Natural killer cell (primary cell): ENCODE measurements at regions not wholly inside any gene's neighbourhood (a gene's known extent, or its start where the extent isn't known, plus 50 kb on each side); places are given as distances from the start of the nearest gene placed in this dataset.

Source experiments
- ATAC-seq, 3 donors: fragments of 150-1000 bp in 2 of 3; fragments of 200-7000 bp in 1 of 3; cut with Tn5 transposase; 1 replicate in 1 of 3; 2 replicates in 2 of 3; pipeline ENCODE4 v1.10.0; 2021; ENCODE audit warnings: mild to moderate bottlenecking in 2 of 3, moderate library complexity in 2 of 3
- DNase-seq, 2 donors: peaks; one replicate each; pipeline versions ENCODE4 v3.0.0 to v3.0.0-alpha.2; 2013 to 2021; ENCODE audit warnings: mixed read lengths in 1 of 2
- H3K27ac ChIP-seq: one replicate; pipeline ENCODE4 v1.5.1; 2013; ENCODE audit warnings: mild to moderate bottlenecking, low read length
- H3K27me3 ChIP-seq: one replicate; pipeline ENCODE4 v1.6.1; 2013; ENCODE audit warnings: low read length; ENCODE audit not compliant: control insufficient read depth, insufficient read depth
- H3K36me3 ChIP-seq: one replicate; pipeline ENCODE4 v1.6.1; 2013; ENCODE audit warnings: low read length; ENCODE audit not compliant: control insufficient read depth, insufficient read depth
- H3K4me1 ChIP-seq: one replicate; pipeline ENCODE4 v1.6.1; 2013; ENCODE audit warnings: low read length; ENCODE audit not compliant: control insufficient read depth, insufficient read depth
- H3K4me3 ChIP-seq: one replicate; pipeline ENCODE4 v1.5.1; 2013; ENCODE audit warnings: low read length
- H3K9me3 ChIP-seq: one replicate; pipeline ENCODE4 v1.6.1; 2013; ENCODE audit warnings: low read length; ENCODE audit not compliant: control insufficient read depth, insufficient read depth
- H3K27ac Mint-ChIP-seq, 2 donors: one replicate each; pipeline ENCODE4 v1.8.0; 2022; ENCODE audit warnings: mild to moderate bottlenecking in 2 of 2, mixed read lengths in 2 of 2, moderate library complexity in 1 of 2
- H3K27me3 Mint-ChIP-seq, 2 donors: one replicate each; pipeline ENCODE4 v1.8.0; 2022; ENCODE audit warnings: low read depth in 2 of 2, mixed read lengths in 2 of 2
- H3K36me3 Mint-ChIP-seq: one replicate; pipeline ENCODE4 v1.8.0; 2022; ENCODE audit warnings: mixed read lengths
- H3K4me1 Mint-ChIP-seq, 2 donors: one replicate each; pipeline ENCODE4 v1.8.0; 2022; ENCODE audit warnings: mixed read lengths in 2 of 2
- H3K4me3 Mint-ChIP-seq: one replicate; pipeline ENCODE4 v1.8.0; 2022; ENCODE audit warnings: mild to moderate bottlenecking, moderate library complexity, mixed read lengths
- H3K9me3 Mint-ChIP-seq, 2 donors: one replicate each; pipeline ENCODE4 v1.8.0; 2022; ENCODE audit warnings: mixed read lengths in 2 of 2
- WGBS: methylation state at CpG from one replicate; pipeline ENCODE4 v1.1.7; 2013; ENCODE audit warnings: missing lambda C conversion rate; ENCODE audit not compliant: insufficient coverage; 5-methylcytosine and 5-hydroxymethylcytosine counted together
- intact Hi-C: fragments of 100-400 bp; cut with micrococcal nuclease; formaldehyde crosslinking; loops from one replicate; pipeline ENCODE4 v1.14.2; 2022
- TF ChIP-seq, protein P1 (sequence below): fragments of 200-600 bp; IDR thresholded peaks from one replicate; pipeline ENCODE4 v1.8.0; 2022; ENCODE audit warnings: antibody characterized with exemption

DNA sequence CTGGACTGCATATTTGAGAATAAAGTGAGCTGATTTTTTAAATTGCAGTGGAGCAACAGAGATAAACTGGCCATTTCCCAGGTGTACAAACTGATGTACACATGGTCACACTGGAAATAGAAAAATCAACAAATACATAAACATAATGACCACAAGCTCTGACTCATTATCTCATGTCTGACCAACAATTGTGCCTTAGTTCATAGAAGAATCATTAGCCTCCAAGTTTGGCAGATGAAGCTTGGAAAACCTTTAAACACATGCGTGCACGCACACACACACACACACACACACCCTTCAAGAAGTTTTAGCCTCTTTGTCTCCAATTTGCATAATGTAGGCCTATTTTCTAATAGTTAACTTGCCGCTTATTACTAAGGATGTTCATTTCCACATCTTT lies 308.9 kb upstream of the POM121L12 start:
- ATAC-seq (no peak), DNase-seq (no peak)
- Histone ChIP-seq H3K4me1 (no peaks in the 10 kb centered on the region), H3K27ac (no peak overlapping the region), H3K9me3 (peaks cover 6% of the 10 kb centered on the region), H3K27me3 (no peaks in the 10 kb centered on the region), H3K4me3 (no peak overlapping the region), H3K36me3 (no peaks in the 10 kb centered on the region)
- intact Hi-C loops: no loop called here
- Mint-ChIP-seq H3K27ac (no peak overlapping the region), H3K36me3 (peaks cover 12% of the 10 kb centered on the region), H3K4me1 (no peaks in the 10 kb centered on the region), H3K27me3 (no peaks in the 10 kb centered on the region), H3K4me3 (no peak overlapping the region), H3K9me3 (peaks cover 21 to 25% of the 10 kb centered on the region in 2 donors)
- WGBS: 69% methylated on average over 2 of the region's 3 CpGs
- TF ChIP-seq, protein P1, sequence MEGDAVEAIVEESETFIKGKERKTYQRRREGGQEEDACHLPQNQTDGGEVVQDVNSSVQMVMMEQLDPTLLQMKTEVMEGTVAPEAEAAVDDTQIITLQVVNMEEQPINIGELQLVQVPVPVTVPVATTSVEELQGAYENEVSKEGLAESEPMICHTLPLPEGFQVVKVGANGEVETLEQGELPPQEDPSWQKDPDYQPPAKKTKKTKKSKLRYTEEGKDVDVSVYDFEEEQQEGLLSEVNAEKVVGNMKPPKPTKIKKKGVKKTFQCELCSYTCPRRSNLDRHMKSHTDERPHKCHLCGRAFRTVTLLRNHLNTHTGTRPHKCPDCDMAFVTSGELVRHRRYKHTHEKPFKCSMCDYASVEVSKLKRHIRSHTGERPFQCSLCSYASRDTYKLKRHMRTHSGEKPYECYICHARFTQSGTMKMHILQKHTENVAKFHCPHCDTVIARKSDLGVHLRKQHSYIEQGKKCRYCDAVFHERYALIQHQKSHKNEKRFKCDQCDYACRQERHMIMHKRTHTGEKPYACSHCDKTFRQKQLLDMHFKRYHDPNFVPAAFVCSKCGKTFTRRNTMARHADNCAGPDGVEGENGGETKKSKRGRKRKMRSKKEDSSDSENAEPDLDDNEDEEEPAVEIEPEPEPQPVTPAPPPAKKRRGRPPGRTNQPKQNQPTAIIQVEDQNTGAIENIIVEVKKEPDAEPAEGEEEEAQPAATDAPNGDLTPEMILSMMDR: no peak

DNA sequence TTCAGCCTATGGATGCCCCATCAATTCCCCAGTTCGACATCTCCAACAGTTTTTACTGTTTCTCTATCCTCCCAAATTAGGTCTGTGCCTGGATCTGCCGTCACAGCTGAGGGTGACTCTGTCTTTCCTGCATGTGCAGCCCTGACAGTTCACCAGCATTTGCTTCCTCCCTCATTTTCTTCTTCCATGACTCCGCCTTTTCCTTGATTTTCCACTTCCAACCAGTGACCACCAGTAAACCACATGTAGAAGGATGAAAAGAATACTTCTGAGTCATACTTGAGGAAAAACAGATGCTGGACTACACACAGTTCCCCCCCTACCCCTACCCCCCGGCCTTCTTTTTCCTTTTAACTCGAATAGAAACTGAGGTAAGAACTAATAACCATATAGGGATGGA lies 311.8 kb upstream of the POM121L12 start:
- no peak overlapping the region for H3K27ac Mint-ChIP-seq
- no peak for ATAC-seq

DNA sequence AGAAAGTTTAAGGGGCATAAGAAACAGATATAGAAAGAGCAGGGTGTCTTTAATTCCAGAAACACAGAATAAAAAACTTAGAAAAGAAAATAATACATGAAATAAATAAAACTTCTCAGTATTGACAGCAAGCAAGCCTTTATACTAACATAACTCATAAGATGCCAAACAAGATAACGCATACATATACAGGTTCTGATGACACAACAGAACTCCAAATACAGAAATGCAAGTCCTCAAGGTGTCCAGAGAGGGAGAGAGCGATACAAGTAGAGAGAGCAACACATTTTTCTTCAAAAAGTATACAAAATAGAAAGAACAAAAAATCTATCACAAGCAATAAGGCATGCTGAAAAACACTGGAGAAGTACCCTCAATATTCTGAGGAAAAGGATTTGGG lies 314.6 kb upstream of the POM121L12 start:
- Histone ChIP-seq H3K4me3 (no peak overlapping the region), H3K27me3 (no peaks in the 10 kb centered on the region), H3K36me3 (no peaks in the 10 kb centered on the region), H3K27ac (no peak overlapping the region), H3K4me1 (no peaks in the 10 kb centered on the region), H3K9me3 (no peaks in the 10 kb centered on the region)
- Mint-ChIP-seq H3K4me3 (no peak overlapping the region), H3K9me3 (peaks cover 13 to 19% of the 10 kb centered on the region in 2 donors), H3K4me1 (no peaks in the 10 kb centered on the region), H3K27ac (no peak overlapping the region), H3K27me3 (no peaks in the 10 kb centered on the region), H3K36me3 (no peaks in the 10 kb centered on the region)
- no peak for ATAC-seq
- no peak for DNase-seq
- TF ChIP-seq, protein P1: no peak
- intact Hi-C loops: no loop called here
- WGBS: 87% methylated on average over 2 of the region's 2 CpGs

More for the DNA sequence above, 311.8 kb upstream of the POM121L12 start:
- DNase-seq: no peak
- peaks cover 17 to 23% of the 10 kb centered on the region in 2 donors for H3K9me3 Mint-ChIP-seq
- intact Hi-C loops: no loop called here
- Histone ChIP-seq H3K4me3 (no peak overlapping the region), H3K4me1 (no peaks in the 10 kb centered on the region), H3K27me3 (no peaks in the 10 kb centered on the region), H3K9me3 (no peaks in the 10 kb centered on the region), H3K27ac (no peak overlapping the region), H3K36me3 (no peaks in the 10 kb centered on the region)
- WGBS: 73% methylated on average over 3 of the region's 5 CpGs
- peaks cover 5% of the 10 kb centered on the region for H3K36me3 Mint-ChIP-seq
- H3K4me3 Mint-ChIP-seq: no peak overlapping the region
- H3K4me1 Mint-ChIP-seq: no peaks in the 10 kb centered on the region
- no peaks in the 10 kb centered on the region for H3K27me3 Mint-ChIP-seq
- TF ChIP-seq, protein P1: no peak

DNA sequence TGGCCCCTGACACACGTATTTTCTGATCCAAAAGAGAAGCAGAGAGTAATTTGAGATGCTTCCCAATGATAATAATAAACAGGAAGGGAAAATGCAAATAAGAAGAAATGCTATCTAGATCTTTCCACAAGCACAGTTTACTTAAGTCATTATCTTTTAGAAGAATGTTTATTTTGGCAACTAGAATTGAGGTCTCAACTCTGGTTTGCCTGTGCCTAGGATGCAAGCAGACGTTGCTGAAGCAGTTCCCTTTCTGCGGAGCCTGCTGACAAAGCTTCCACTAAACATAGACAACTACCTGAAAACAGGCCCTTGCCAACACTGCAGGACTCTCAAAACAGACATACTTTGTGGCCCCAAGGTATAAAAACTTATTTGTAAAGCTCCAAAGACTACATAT lies 315.8 kb upstream of the POM121L12 start:
- Mint-ChIP-seq H3K27ac (no peak overlapping the region), H3K9me3 (peaks cover 15 to 21% of the 10 kb centered on the region in 2 donors), H3K36me3 (no peaks in the 10 kb centered on the region), H3K4me1 (no peaks in the 10 kb centered on the region), H3K4me3 (no peak overlapping the region), H3K27me3 (no peaks in the 10 kb centered on the region)
- no peak overlapping the region for H3K4me3 ChIP-seq
- no peaks in the 10 kb centered on the region for H3K9me3 ChIP-seq
- intact Hi-C loops: no loop called here
- no peaks in the 10 kb centered on the region for H3K36me3 ChIP-seq
- TF ChIP-seq, protein P1: no peak
- 53% methylated on average over 3 of the region's 3 CpGs for WGBS
- ATAC-seq: no peak
- H3K27me3 ChIP-seq: no peaks in the 10 kb centered on the region
- no peak overlapping the region for H3K27ac ChIP-seq
- DNase-seq: no peak
- H3K4me1 ChIP-seq: no peaks in the 10 kb centered on the region
